ENCODE measurements at regions not wholly inside any gene's neighbourhood (a gene's known extent, or its start where the extent isn't known, plus 50 kb on each side); places are given as distances from the start of the nearest gene placed in this dataset.

DNA sequence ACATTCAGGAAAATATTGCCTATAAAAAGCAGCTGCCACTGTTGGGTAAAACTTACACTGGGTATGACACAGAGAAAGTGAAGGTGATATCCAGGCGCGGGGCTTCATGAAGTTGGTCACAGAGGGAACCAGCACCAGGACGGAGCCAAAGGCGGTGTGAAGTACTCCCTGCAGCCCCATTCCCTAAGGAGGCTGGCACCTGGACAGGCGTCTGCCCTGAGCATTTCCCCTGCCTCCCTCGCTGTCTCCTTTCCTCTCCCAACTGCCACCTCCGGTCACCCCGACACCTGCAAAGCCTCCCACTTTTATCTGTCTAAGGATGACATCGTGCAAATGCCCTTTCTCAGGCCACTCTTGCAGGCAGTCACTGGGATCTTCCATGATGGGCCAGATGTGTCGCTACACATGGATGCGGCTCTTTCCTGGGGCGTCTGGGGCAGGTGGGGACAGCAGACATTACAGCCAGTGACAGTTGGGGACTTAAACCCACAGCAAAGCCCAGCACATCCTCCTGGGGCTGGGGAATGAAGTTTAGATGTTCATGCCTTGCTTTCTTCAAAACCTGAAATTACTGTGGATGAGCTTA is 367.7 kb upstream of the IRX4 start:
- no peak for TF ChIP-seq POLR2A (IDR thresholded peaks at IDR 0.05; ENCODE audit: borderline replicate concordance, extremely low read depth, insufficient read depth, insufficient read length)
- no peak for TF ChIP-seq TCF7L2 (IDR thresholded peaks at IDR 0.05; ENCODE audit: borderline replicate concordance, extremely low read depth, insufficient read depth, insufficient read length)

Measured in HCT116 (cell line).